K562 (cell line): ENCODE measurements at regions not wholly inside any gene's neighbourhood (a gene's known extent, or its start where the extent isn't known, plus 50 kb on each side); places are given as distances from the start of the nearest gene placed in this dataset.

Source experiments
- ARHGAP35 ChIP-seq: fragments of 450-650 bp; IDR thresholded peaks from 2 replicates; pipeline ENCODE4 v1.6.1; 2018; ENCODE audit not compliant: partially characterized antibody
- BCL6 ChIP-seq: fragments of 250-450 bp; sonication (Bioruptor Pico); IDR thresholded peaks from 2 replicates; pipeline ENCODE4 v1.4.0; 2020
- CHCHD3 ChIP-seq: fragments of 250-450 bp; sonication (Bioruptor Pico); IDR thresholded peaks from 2 replicates; pipeline ENCODE4 v2.1.2; 2022; ENCODE audit warnings: mild to moderate bottlenecking
- E2F5 ChIP-seq: sonication (generic); formaldehyde crosslinking; IDR thresholded peaks from 2 replicates; pipeline ENCODE4 v1.8.0; 2022; ENCODE audit warnings: mild to moderate bottlenecking, missing genetic modification reagents
- FOS ChIP-seq: IDR thresholded peaks from 3 replicates; pipeline ENCODE4 v1.6.1; 2011; ENCODE audit not compliant: insufficient read length; ENCODE audit errors: extremely low read depth
- GATAD2B ChIP-seq: fragments of 450-650 bp; IDR thresholded peaks from 2 replicates; pipeline ENCODE4 v1.6.1; 2017; ENCODE audit warnings: mild to moderate bottlenecking, borderline replicate concordance
- MYNN ChIP-seq, 2 experiments: sonication (generic); formaldehyde crosslinking in 1 of 2; IDR thresholded peaks; 2 replicates each; pipeline versions ENCODE4 v1.5.0 to v1.6.1; 2016 to 2020; ENCODE audit warnings: antibody characterized with exemption in 1 of 2, missing genetic modification reagents in 1 of 2
- NFIC ChIP-seq: fragments of 450-650 bp; IDR thresholded peaks from 2 replicates; pipeline ENCODE4 v1.6.1; 2017; ENCODE audit warnings: mild to moderate bottlenecking, inconsistent platforms
- PATZ1 ChIP-seq: fragments of 250-450 bp; sonication (Bioruptor Pico); IDR thresholded peaks from 2 replicates; pipeline ENCODE4 v1.5.0; 2020; ENCODE audit warnings: mild to moderate bottlenecking, borderline replicate concordance
- RBM14 ChIP-seq: fragments of 200-400 bp; formaldehyde crosslinking; IDR thresholded peaks from 2 replicates; pipeline ENCODE4 v1.6.1; 2018; ENCODE audit warnings: low read depth, mild to moderate bottlenecking, low read length, moderate library complexity, borderline replicate concordance; ENCODE audit not compliant: insufficient read depth
- SIRT6 ChIP-seq: IDR thresholded peaks from one replicate; pipeline ENCODE4 v1.6.1; 2012; ENCODE audit warnings: low read depth, mild to moderate bottlenecking, control low read depth, inconsistent platforms, low read length, moderate library complexity
- SMAD2 ChIP-seq: fragments of 150-350 bp; IDR thresholded peaks from 2 replicates; pipeline ENCODE4 v1.6.1; 2014; ENCODE audit warnings: low read depth, mild to moderate bottlenecking, low read length
- SMARCC2 ChIP-seq: fragments of 450-650 bp; IDR thresholded peaks from 2 replicates; pipeline ENCODE4 v1.6.1; 2017; ENCODE audit warnings: antibody characterized with exemption, moderate library complexity, mild to moderate bottlenecking, low read depth
- SMARCE1 ChIP-seq: fragments of 450-650 bp; IDR thresholded peaks from 2 replicates; pipeline ENCODE4 v1.7.1; 2016; ENCODE audit warnings: mild to moderate bottlenecking
- SPI1 ChIP-seq: IDR thresholded peaks from 2 replicates; pipeline ENCODE4 v1.6.1; 2011; ENCODE audit warnings: low read depth, low read length, control low read depth, borderline replicate concordance
- TFAM ChIP-seq: fragments of 250-450 bp; sonication (Bioruptor Pico); conservative IDR thresholded peaks from 2 replicates; pipeline ENCODE4 v1.5.0; 2021; ENCODE audit warnings: mild to moderate bottlenecking, moderate library complexity
- ZBTB1 ChIP-seq: sonication (generic); formaldehyde crosslinking; IDR thresholded peaks from 2 replicates; pipeline ENCODE4 v1.8.1; 2023; ENCODE audit warnings: missing genetic modification reagents, low read depth, mild to moderate bottlenecking, borderline replicate concordance
- ZFP91 ChIP-seq: sonication (generic); formaldehyde crosslinking; IDR thresholded peaks from 2 replicates; pipeline ENCODE4 v1.8.0; 2022; ENCODE audit warnings: mild to moderate bottlenecking, missing genetic modification reagents
- ZNF444 ChIP-seq: fragments of 250-450 bp; sonication (Bioruptor Pico); IDR thresholded peaks from 2 replicates; pipeline ENCODE4 v1.4.0; 2020; ENCODE audit warnings: mild to moderate bottlenecking, moderate library complexity
- TF ChIP-seq, protein P1 (sequence below), 2 experiments: fragments of 450-650 bp in 1 of 2; sonication (generic) in 1 of 2; formaldehyde crosslinking; conservative IDR thresholded peaks; 2 replicates each; pipeline versions ENCODE4 v1.4.0 to v1.8.1; 2020 to 2022; ENCODE audit warnings: mild to moderate bottlenecking in 1 of 2, missing genetic modification reagents in 1 of 2
- TF ChIP-seq, protein P2 (sequence below): fragments of 450-650 bp; conservative IDR thresholded peaks from 2 replicates; pipeline ENCODE4 v1.6.1; 2016; ENCODE audit warnings: missing genetic modification characterization, low read depth, mild to moderate bottlenecking, control low read depth, missing compliant biosample characterization

DNA sequence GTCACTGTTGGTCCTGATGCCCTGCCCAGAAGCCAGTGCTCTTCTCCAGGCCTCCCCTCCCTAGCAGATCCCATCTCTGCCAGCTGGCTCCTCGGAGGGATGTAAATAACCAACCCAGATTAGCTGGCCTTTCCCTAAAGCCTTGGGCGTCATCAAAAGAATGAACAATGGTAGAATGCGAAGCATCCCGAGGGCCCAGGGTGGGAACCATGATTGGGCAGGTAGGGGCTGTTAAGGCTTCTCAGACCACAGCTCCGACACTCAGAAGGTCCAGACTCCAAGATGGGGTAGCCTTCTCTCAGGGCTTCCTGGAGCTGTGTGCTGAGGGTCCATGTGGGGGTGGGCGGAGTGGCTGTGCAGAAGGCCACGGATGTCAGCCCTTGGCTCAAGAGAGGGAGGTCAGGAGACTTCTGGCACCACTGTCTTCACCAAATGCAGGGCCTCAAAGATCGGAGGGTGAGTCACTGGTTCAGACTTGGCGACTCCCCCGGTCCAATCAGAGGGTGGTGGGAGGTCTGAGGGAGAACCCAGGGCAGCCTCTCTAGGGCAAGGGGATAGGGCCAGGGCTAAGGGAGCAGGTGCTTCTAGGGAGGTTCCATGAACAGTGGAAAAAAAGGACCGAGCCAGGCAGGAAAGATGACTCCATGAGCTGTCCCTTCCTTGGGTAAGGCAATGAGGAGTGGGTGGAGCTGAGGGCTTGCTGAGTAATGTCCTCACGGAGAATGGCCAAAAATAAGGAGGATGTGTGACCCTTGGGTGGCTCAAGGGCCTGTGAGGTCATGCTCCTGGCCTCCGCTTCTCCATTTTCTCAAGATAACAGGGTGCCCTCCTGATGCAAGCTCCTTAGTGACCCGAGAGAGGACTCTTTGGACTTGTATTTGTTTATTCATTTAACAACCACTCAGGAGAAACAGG, 58.4 kb upstream of the EPS8L3 start (continued):
- no peak for TF ChIP-seq TFAM (CRISPR knock-in tag)
- no peak for TF ChIP-seq PATZ1 (CRISPR knock-in tag)
- TF ChIP-seq E2F5 (CRISPR knock-in tag), result no peak
- TF ChIP-seq MYNN (IDR thresholded peaks at IDR 0.05), result peak; percentile 83; the same call in 1 of the 2 replicates
- no peak for TF ChIP-seq MYNN (CRISPR knock-in tag; IDR thresholded peaks at IDR 0.05)
- peak; percentile 83 for TF ChIP-seq SMARCC2
- peak; percentile 92 for TF ChIP-seq SMARCE1
- TF ChIP-seq, protein P1, sequence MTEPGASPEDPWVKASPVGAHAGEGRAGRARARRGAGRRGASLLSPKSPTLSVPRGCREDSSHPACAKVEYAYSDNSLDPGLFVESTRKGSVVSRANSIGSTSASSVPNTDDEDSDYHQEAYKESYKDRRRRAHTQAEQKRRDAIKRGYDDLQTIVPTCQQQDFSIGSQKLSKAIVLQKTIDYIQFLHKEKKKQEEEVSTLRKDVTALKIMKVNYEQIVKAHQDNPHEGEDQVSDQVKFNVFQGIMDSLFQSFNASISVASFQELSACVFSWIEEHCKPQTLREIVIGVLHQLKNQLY (CRISPR knock-in tag; conservative IDR thresholded peaks at IDR 0.05), result no peak
- TF ChIP-seq FOS, result no peak
- no peak for TF ChIP-seq ARHGAP35
- TF ChIP-seq RBM14, result no peak
- no peak for TF ChIP-seq ZNF444 (CRISPR knock-in tag)
- no peak for TF ChIP-seq ZBTB1 (CRISPR knock-in tag)
- TF ChIP-seq BCL6, result peak; percentile 74
- TF ChIP-seq, protein P2, sequence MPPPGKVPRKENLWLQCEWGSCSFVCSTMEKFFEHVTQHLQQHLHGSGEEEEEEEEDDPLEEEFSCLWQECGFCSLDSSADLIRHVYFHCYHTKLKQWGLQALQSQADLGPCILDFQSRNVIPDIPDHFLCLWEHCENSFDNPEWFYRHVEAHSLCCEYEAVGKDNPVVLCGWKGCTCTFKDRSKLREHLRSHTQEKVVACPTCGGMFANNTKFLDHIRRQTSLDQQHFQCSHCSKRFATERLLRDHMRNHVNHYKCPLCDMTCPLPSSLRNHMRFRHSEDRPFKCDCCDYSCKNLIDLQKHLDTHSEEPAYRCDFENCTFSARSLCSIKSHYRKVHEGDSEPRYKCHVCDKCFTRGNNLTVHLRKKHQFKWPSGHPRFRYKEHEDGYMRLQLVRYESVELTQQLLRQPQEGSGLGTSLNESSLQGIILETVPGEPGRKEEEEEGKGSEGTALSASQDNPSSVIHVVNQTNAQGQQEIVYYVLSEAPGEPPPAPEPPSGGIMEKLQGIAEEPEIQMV, result peak; percentile 82
- peak; percentile 75; the same call in 1 of the 2 replicates for TF ChIP-seq NFIC
- no peak for TF ChIP-seq SIRT6
- no peak for TF ChIP-seq CHCHD3 (CRISPR knock-in tag)
- 0 out of 2 replicates have a peak, but pooled peaks have one; percentile 37 for TF ChIP-seq GATAD2B
- peak; percentile 87 for TF ChIP-seq SPI1
- TF ChIP-seq SMAD2, result no peak
- no peak for TF ChIP-seq ZFP91 (CRISPR knock-in tag)
